HG02885 (cell line): ENCODE measurements at regions not wholly inside any gene's neighbourhood (a gene's known extent, or its start where the extent isn't known, plus 50 kb on each side); places are given as distances from the start of the nearest gene placed in this dataset.
A peak's percentile ranks its signal among the peaks of the same experiment; 100 is the strongest.

Source experiments
- ATAC-seq: cut with Tn5 transposase; IDR thresholded peaks from one replicate; pipeline ENCODE4 v1.9.1; 2021; ENCODE audit warnings: mild to moderate bottlenecking; ENCODE audit not compliant: unreplicated experiment, poor library complexity

GRCh38 chr6:99219788-99220187 lies 129.7 kb downstream of the FAXC start:
- peak; percentile 95 for ATAC-seq

DNA sequence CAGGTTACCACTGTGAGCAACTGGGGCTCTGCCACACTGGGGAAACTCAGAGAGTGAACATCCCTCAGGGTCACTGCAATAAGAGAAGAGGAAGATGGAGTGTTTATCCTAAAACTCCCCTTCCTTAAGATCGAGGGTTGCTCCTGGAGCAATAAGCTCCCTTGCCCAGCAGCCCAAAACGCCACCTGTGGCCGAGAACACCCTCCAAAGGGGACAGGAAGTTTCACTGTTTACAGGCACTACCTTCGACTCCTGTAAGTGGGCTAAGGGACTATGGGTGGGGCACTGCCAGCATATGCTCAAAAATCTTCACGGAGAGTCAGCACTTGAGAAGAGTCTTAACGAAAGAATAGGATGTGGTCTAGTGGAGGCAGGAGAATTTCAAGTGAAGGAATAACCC lies 132.5 kb downstream of the FAXC start:
- no peak for ATAC-seq

GRCh38 chr6:99195986-99196655 lies 153.4 kb downstream of the FAXC start:
- no peak for ATAC-seq

DNA sequence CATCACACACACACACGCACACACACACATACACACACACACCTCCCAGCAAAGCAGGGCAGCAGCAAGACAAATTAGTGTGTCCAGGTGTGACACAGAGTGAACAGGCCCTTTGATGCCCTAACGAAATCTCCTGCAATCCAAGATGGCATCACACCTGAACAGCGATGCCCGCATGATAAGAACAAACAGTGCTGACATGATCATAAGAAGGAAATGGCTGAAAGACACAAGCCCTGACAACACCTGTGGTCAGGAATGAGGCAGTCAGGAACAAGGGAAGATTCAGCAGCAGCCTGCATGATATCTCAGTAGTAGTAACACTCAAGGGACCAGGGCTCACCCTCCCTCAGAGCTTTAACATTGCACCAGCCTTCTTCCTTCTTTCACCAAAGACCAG lies 156.9 kb downstream of the FAXC start:
- no peak for ATAC-seq

GRCh38 chr6:99189823-99190721 lies 159.4 kb downstream of the FAXC start:
- peak; percentile 98 for ATAC-seq

- ATAC-seq, result no peak
Measured at GRCh38 chr6:99187429-99187828, 162.0 kb downstream of the FAXC start.

GRCh38 chr6:99186417-99186816 lies 163.1 kb downstream of the FAXC start:
- ATAC-seq, result no peak

DNA sequence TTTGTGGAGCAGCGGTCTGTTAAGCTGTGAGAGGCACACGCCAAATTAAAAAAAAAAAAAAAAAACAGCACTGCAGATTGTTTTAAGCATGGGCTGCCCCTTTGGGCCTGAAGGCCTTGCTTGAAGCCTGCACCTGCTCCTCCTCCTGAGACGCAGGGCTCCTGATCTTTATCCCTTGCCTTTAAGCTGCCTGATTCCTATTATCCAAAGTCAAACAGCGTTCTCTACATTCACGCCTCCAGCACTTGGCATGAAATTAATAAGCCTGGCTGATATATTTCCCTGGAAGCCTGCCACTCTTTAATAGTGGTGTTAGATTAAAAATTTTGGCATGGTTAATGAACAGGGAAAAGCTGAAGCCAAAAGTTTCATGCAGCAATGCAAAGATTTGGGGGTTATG lies 163.9 kb downstream of the FAXC start:
- ATAC-seq, result no peak

DNA sequence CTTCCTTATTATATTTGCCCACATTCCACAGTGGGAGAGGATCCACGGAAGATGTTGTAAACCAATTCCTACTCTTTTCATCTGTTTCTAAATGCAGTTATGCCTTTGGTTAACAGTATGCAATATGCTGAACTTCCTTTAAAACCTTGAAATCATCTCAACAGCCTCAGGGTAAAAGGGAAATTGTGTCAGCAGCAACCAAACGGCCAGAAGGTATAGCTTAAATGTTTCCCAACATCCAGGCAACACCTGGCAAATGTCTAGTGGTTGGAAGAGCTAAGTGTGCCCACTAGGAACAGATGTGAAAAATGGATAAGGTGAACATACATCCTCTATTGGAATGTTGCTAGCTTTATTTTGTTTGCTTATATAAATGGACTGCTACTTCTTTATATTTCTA lies 164.8 kb downstream of the FAXC start:
- no peak for ATAC-seq

- no peak for ATAC-seq
Measured at GRCh38 chr6:99183066-99183465, 166.4 kb downstream of the FAXC start.

GRCh38 chr6:99181174-99181573 lies 168.3 kb downstream of the FAXC start:
- no peak for ATAC-seq

- ATAC-seq, result no peak
Measured at GRCh38 chr6:99178168-99178567, 171.3 kb downstream of the FAXC start.

DNA sequence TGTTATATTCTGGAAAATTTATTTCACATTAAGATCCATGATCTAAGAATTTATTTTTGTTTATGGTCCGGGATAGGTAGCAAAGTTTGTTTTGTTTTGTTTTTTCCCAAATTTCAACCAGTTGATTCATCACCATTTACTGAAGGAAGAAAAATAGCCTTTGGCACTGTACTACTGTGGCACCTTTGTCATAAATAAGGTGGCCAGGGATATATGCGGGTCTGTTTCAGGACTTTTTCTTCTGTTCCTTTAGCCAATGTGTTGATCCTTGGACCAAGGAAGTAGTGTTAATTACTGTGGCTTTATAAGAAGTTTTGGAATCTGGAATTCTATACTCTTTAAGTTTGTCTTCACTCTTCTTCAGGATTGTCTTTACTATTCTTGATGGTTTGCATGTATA lies 171.7 kb downstream of the FAXC start:
- no peak for ATAC-seq

- ATAC-seq, result peak; percentile 87
Measured at GRCh38 chr6:99165838-99166237, 183.6 kb downstream of the FAXC start.

DNA sequence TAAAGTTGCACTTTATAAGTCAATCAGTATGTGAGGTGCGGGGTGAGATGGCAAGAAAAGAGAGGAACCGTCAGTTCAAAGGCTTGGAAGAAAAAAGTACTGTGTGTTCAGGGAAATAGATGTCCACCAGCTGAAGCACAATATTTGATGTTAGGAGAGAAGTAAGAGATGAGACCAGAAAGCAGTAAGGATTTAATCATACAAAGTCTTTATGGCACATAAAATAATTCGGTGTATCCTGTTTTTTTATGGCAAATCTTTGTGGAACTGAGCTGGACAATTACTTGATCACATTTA lies 197.2 kb downstream of the FAXC start:
- ATAC-seq, result no peak

- ATAC-seq, result peak; percentile 97
Measured at GRCh38 chr6:99151634-99152346, 197.7 kb downstream of the FAXC start.

- no peak for ATAC-seq
Measured at GRCh38 chr6:99148761-99149160, 200.7 kb downstream of the FAXC start.

DNA sequence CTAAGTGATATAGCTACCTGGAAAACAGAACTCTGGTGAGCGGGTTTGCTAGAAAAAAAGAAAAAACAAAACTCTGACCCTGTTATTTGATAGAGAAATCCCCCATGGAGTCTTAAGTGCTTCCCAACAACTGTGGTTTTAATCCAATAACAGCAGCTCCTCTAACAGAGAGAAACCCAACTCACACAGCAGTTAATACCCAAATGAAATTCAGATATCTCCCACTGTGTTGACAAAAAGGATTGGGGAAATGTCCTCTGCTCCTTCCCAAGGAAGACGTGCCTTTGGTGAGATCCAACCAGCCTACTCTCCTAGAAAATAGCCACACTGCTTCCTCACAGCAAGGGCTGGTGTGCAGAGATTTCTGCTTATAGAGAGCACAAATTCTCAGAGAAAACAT lies 200.4 kb upstream of the FBXL4 start:
- ATAC-seq, result no peak

DNA sequence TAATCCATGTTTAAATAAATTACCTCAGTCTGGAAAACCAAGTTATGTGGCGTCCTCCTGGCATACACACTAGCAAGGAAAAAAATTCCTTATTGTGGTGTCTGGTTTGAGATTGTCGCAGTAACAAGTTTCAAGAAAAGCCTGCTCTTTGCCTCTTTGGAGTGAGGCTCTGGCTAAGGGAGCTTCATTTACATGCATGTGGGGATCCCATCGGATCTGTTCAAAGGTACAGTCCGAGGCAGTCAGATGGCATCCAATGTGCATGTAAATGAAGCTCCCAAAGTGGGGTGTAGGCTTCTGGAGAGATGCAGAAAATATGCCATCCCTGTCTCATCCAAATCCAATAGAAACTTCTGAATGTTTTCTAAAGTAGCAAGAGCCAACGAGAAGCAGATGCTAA lies 199.5 kb upstream of the FBXL4 start:
- ATAC-seq, result no peak

DNA sequence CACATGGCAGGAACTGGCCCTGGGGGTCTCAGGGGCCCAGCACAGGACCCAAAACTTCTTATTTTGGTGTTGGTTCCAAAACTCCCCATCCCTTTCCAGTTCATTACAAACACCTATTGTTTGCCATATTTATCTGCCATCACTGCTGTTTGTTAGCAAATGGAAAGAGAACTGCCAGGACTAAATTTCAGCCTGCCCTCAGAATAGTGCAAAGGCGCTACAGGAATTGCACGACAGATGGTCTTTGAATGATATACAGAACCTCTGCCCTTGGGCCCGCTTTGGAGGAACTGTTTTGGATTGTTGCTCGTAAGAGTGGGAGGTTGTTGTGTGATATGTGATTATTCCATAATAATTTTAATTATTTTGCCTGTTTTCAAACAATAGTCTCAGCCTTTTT lies 199.0 kb upstream of the FBXL4 start:
- ATAC-seq, result no peak

- no peak for ATAC-seq
Measured at GRCh38 chr6:99145738-99146137, 198.0 kb upstream of the FBXL4 start.
